HG03575 (cell line): ENCODE measurements at regions not wholly inside any gene's neighbourhood (a gene's known extent, or its start where the extent isn't known, plus 50 kb on each side); places are given as distances from the start of the nearest gene placed in this dataset.

Experiments
- ATAC-seq: cut with Tn5 transposase; IDR thresholded peaks from one replicate; pipeline ENCODE4 v1.9.1; 2021; ENCODE audit not compliant: unreplicated experiment, insufficient number of reproducible peaks, low FRiP score; ENCODE audit errors: extremely low read depth

DNA sequence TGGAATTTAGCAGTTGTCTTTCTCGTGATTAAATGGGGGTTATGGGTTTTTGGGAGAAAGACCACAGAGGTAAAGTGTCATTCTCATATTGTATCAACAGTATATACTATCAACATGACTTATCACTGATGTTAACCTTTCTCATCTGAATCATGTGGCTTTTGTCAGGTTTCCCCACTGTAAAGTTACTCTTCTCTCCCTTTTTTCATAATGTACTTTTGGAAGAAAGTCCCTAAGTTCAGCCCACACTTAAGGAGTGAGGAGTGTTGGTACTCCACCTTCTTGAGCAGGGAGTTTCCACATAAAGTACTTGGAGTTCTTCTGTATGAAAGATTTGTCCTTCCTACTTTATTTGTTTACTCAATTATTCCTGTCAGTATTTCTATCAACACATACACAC is 169.9 kb downstream of the ZNF330 start:
- no peak for ATAC-seq

DNA sequence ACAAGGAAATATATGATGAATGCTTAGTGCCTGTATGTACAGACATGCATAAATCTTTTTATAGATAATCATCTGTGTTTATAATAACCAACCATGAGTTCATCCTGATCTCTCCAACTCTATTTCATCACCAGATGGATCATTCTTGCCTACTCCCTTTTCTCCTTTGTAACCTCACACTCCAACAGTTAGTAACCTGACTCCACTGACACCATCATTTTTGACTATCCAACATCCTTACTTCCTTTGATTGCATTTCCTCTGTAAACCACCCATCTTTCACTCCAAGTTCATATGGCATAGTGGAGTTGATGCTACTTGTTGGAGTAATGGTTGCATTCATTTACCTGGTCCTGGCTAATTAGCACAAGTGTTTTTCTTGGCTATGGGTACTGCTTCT is 170.6 kb downstream of the ZNF330 start:
- no peak for ATAC-seq

DNA sequence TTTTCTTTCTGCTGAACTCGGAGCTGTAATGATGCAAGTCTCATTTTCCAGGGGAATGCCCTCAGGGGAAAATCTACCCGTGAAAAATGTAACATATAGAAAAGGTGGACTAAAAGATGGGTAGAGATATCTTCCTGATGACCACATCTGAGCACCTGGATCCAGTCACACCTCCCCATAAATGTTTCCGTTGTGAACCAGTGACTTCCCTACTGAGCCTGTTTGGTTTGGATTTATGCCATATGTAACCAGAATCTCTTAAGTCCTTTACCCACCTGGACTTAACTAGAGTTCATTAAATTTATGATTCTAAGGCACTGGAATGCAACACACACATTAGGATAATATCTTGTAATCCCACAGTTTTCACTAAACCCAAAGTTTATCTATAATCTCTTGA is 171.1 kb downstream of the ZNF330 start:
- no peak for ATAC-seq

DNA sequence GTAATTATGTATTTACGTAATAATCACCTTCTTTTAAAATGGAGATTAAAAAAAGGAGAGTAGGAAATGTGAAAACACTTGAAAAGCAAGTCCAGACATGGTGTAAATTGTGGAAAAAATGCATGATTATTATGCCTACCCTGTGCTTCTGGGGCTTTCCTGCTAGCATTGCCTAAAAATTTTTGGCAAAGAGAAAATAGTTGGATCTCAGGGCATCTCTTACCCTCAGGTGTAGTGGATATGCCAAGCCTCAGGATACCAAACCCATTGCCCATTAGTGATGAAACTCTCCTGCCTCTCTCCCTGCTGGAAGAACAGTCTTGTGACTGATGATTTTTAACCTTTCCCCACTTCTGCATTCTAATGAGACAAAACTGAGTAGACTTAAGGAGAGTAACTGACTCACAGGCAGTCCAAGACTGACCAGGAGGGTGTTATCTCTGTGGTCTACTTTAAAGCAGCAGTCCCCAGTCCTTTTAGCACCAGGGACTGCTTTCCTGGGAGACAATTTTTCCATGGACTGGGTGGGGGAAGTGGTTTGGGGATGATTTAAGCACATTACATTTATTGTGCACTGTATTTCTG is 174.6 kb downstream of the ZNF330 start:
- no peak for ATAC-seq

DNA sequence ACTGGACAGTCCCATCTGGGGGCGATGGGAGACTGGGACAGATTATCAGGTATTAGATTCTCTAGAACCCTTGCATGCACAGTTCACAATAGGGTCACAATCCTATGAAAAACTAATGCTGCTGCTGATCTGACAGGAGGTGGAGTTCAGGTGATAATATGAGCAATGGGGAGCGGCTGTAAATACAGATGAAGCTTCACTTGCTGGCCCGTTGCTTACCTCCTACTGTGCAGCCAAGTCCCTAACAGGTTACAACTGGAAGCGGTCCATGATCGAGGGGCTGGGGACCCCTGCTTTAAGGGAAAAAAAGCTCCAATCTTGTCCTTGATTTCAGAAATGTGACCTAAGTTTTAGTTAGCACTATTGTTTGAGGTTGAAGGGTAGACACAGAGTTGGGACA is 175.2 kb downstream of the ZNF330 start:
- no peak for ATAC-seq

DNA sequence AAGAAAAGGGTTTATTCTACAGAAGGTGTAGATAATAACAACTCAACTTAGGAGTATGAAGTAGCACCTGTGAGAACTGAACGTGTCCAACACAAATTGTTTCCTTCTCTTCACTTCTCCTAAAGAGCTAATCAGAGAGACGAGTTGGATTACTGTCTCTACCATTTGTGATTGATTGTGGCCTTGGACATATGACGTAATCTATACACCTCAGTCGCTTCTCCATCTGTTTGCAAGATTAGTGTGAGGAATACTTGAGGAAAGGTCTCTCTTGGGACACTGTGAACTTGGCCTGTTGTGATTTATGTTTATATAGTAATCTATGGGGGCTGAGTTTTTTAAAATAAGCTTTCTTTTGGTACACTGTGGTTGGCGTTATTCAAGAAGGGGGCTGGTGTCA is 182.0 kb downstream of the ZNF330 start:
- no peak for ATAC-seq

DNA sequence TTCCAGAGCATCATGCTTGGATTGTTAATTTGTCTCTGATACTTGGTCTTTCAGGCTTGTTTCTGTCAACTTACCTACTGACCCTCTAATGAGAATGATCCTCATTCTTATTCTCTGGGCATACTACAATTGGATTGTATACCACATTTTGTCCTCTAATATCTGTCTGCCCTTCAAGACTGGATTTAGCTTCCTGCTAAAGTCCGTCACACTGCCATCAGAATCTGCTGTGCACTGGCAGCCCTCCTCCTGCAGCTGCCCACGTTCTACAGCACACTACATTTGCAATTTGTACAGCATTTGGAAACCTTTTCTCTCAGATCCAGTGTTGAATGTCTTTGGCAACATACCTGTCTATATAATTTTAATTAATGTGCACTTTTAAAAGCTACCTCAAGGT is 183.1 kb downstream of the ZNF330 start:
- no peak for ATAC-seq

DNA sequence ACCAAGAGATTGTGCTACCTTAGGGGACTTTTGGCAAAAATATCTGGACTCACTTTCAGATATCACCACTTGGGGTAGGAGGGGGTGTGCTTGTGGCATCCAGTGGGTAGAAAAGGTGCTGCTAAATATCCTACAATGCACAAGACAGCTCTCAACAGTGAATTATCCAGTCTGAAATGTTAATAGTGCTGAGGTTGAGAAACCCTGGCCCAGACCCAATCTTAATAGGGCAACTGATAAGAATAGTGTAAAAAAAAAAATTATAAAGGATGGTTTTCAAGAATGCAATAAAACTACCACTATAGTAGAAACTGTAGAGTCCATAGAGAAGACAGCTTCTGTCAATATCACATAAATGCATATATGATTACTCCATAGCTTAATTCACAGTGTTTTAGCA is 185.5 kb downstream of the ZNF330 start:
- no peak for ATAC-seq

DNA sequence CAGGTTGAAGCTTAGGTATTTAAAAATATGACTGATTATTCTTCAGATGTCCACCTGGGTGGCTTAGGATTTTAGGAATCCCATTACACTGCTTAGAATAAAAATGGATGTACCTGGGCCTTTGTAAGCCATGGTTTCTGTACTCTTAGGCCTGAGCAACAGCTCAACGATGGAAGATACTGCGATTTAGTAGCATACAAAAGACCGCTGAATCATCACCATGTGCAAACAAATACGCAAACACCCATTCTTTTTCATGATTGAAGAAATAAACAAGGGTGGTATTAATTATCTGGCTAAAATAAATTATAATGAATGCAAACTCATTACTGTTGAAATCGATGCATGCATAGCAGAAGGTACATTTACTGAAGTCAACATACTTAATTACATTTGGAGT is 188.9 kb downstream of the ZNF330 start:
- no peak for ATAC-seq

DNA sequence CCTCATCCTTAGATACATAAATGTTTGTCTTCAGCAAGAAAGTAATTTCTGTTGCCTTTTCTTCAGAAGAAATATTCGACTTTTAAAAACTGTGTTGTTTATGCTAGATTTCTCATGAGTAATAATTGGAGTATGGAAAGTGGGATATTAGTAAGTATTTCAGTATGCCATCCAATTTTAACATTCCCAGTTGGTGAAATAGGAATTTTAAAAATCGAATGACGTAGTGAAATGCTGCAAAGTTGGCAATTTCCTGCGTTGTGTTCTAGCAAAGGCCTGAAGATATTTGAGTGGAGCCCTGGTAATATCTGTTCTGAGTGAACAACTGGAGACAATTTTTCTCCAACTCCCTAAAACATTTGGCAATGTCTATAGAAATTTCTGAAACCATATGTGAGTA is 190.1 kb downstream of the ZNF330 start:
- no peak for ATAC-seq

DNA sequence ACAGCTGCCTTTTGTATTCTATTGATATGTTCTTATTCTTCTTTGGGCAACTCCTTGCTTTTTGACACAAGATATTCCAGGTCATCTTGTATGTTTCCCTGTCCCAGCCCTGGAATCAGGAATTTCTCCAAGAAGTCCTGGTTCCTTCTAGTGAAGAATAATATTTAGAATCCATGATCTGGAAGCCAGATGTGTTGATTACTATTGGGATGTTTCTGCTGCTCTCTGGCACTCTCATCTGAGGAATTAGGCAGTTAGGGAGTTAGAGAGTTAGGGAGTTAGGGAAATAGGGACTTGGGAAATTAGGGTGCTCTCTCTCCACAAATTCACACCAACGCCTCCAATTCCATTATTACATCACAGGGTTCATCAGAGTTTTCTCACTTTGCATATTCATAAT is 191.2 kb downstream of the ZNF330 start:
- no peak for ATAC-seq

DNA sequence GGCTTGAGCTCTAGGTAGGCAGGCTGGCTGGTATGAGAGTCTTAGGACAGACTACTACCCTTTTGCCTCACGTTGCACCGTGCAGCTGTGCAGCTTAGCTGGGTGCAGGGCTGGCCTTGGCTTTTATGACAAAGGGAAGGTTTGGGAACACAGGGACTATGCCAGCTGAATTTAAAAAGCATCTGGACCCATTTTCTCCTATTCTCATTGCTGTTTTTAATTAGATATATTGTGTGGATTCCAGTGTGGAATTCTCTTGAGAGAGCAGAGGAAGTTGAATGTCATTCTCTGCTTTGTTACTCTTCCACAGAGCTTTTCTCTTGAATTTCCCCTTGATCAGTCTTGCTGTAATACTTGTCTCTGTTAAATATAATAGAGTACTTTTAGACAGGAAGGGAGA is 192.7 kb downstream of the ZNF330 start:
- ATAC-seq, result no peak

DNA sequence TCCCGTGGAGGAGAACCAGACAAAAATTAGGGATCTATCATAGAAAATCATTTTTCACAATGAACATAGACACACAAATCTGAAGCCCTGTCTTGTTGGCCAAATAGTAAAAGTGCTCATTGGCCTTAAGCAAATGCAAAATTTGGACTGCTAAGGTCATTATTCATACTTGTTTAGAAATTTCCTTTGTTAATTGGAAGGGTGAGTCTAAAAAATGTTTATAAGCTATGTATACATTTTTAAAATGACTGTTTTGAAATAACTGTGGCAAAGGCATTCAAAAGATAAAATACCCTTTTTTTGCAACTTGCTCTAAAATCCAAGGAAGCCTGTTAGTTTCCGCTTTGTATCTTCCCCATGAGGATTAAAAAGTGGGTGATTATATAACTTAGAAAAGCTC is 195.0 kb downstream of the ZNF330 start:
- ATAC-seq, result no peak

DNA sequence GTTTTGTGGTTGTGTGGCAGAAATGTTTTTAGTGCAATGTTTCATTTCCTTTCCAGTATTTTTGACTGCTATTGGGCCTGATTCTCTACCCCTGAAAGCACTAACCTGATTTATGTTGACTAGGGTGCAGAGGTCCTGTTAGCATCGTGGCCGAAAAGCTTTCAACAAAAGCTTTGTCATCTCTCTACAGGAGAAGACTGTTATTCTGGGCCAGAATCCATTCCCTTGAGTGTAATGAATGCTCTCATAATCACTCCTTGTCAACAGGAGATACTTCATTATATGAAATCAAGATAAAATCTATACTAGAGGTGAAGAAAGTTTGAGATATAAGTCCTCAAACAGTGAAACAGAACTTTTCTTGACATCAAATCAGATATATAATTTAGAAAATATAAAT is 195.5 kb downstream of the ZNF330 start:
- no peak for ATAC-seq

DNA sequence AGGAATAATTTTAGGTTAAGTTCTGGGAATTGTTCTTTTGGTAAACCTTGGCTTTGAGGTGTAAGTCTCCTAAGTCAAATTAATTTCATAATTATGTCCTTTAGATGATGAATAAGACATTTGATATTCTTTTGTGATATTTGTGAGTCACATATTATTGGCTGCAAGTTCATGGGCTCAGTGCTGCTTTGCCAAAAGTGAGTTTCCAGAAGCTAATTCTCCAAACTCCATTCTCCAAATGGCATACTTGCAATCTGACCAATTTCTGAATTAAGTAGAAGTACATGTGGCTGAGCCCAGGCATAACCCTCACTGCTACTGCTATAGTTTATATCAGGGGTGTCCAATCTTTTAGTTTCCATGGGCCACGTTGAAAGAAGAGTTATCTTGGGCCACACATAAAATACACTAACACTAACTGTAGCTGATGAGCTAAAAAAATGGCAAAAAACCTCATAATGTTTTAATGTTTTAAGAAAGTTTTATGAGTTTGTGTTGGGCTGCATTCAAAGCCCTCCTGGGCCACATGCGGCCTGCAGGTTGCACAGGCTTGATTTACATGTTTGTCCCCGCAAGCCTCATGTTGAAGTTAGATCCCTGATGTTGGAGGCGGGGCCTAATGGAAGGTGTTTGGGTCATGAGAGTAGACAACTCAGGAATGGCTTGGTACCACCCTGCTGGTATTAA is 196.1 kb downstream of the ZNF330 start:
- no peak for ATAC-seq

DNA sequence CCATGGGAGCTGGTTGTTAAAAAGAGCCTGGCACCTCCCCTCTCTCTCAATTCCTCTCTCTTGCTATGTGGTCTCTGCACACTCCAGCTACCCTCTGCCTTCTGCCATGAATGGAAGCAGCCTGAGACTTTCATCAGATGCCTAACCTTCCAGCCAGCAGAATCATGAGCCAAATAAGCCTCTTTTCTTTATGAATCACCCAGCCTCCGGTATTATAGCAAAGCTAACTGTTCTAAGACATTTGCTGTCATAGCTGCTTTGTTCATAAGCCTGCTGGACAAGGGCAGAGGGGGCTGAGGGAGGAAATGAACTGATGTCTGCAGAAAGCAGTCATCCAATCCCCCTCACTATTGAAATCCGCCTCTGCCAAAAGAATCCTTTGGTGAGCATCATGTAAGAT is 196.7 kb downstream of the ZNF330 start:
- ATAC-seq, result no peak

DNA sequence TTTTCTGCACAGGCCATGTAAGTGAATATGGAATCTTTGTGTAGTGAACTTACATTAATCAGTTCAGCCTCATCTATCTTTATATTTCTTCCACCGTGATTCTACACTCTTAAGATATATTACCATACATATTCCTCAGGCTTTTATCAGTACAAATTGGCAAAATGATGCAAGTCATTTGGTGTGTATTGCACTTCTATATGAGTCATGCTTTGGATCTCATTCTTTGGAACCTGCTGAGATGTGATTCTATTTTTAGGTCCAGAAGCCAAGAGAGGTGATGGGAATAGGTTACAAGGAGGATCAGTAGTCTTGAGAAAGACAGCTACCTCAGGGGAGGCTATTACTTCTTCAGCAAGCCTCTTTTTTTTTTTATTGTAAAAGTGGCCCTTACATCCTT is 204.4 kb downstream of the ZNF330 start:
- no peak for ATAC-seq

DNA sequence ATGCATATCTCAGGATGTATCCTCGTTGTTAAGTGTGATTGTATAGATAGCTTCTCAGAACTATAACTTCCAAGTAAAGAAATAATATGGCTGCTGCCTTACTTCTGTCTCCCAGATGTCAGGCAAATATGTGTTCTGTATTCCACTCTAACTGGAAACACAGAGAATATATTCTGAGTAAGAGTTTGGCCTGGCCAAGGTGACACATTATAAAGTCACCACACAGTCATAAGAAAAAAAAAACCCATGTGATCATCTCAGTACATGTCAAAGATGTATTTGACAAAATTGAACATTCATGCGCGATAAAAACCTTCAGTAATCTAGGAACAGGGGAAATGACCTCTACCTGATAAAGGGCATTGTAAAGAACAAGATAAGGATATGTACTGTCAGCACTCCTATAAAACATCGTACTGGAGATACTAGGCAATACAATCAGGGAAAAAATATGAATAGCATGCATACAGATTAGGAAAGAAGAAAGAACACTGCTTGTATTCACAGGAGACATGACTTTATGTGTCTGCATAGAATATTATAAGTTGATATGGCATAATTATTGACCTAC is 207.1 kb downstream of the ZNF330 start:
- ATAC-seq, result no peak

DNA sequence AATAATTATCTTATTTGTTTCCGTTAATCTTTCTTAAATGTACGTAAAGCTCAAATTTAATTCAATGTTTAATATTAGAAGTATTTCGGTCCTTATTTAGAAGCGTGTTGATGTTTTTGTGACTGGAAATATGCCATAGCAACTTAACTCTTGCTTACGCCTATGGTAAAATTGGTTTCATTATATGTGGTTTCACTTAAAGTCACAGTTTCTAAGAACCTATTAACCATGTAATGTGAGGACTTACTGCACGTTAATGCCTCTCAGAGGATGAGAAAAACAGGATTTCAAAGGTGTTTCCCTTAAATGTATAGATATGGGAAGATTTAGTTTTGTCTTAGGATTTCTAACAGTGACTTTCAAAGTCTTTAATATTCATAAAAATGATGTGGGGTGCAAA is 206.4 kb upstream of the IL15 start:
- ATAC-seq, result no peak

DNA sequence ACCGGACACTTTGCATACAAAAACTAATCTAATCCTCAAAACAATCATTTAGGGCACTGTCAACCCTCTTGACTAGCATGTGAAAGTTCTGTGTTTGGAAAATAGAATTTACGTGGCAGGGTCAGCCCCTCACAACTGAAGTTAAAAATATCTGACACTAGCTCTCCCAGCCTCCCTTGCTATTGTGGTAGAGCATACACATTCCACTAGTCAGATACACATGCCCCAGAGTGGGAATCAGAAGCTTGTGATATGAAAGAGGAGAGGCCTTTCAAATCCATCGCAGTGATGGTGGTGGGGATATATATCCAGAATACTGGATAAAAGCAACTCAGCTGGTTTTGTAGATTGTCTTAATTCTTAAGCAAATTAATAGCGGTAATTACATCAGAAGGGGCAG is 205.7 kb upstream of the IL15 start:
- no peak for ATAC-seq
